ENCODE measurements at regions not wholly inside any gene's neighbourhood (a gene's known extent, or its start where the extent isn't known, plus 50 kb on each side); places are given as distances from the start of the nearest gene placed in this dataset.
"Not testable (repeated sequence)": the region's sequence is repeated elsewhere in the genome, so short reads cannot be mapped to it uniquely, and the experiment has no call there.

GRCh38 chr12:28034271-28034670 is 61.7 kb upstream of the PTHLH start:
- H3K27ac ChIP-seq (ENCODE audit: low read depth in 1 of 2, low read length in 2 of 2) = no peak overlapping the region
- 95 to 97% methylated on average over 1 of the region's 1 CpG for WGBS, 2 donors

GRCh38 chr12:28035500-28035899 is 63.0 kb upstream of the PTHLH start:
- DNase-seq (no peak), ATAC-seq (ENCODE audit: low FRiP score) (no peak)
- Histone ChIP-seq H3K4me3 (ENCODE audit: low read length in 2 of 2) (no peak overlapping the region), H3K27me3 (ENCODE audit: control insufficient read depth in 1 of 2, insufficient read depth in 2 of 2, low read length in 1 of 2) (no peaks in the 10 kb centered on the region), H3K36me3 (ENCODE audit: control insufficient read depth in 1 of 2, insufficient read depth in 2 of 2, low read length in 1 of 2) (no peaks in the 10 kb centered on the region), H3K27ac (ENCODE audit: low read depth in 1 of 2, low read length in 2 of 2) (no peak overlapping the region), H3K9me3 (ENCODE audit: control insufficient read depth, low read length) (no peaks in the 10 kb centered on the region), H3K4me1 (ENCODE audit: control insufficient read depth in 1 of 2, insufficient read depth in 2 of 2, low read length in 2 of 2) (no peaks in the 10 kb centered on the region)
- intact Hi-C loops (cut with DNase I) = no loop called here
- WGBS, 2 donors = 54% methylated on average over 1 of the region's 1 CpG

More at GRCh38 chr12:28034271-28034670, 61.7 kb upstream of the PTHLH start:
- Histone ChIP-seq H3K4me3 (ENCODE audit: low read length in 2 of 2) (no peak overlapping the region), H3K27me3 (ENCODE audit: control insufficient read depth in 1 of 2, insufficient read depth in 2 of 2, low read length in 1 of 2) (no peaks in the 10 kb centered on the region), H3K4me1 (ENCODE audit: control insufficient read depth in 1 of 2, insufficient read depth in 2 of 2, low read length in 2 of 2) (no peaks in the 10 kb centered on the region), H3K36me3 (ENCODE audit: control insufficient read depth in 1 of 2, insufficient read depth in 2 of 2, low read length in 1 of 2) (no peaks in the 10 kb centered on the region), H3K9me3 (ENCODE audit: control insufficient read depth, low read length) (no peaks in the 10 kb centered on the region)
- intact Hi-C loops (cut with DNase I) = no loop called here
- ATAC-seq (ENCODE audit: low FRiP score) = no peak
- DNase-seq = no peak

GRCh38 chr12:28036940-28037339 is 64.4 kb upstream of the PTHLH start:
- intact Hi-C loops (cut with DNase I) = no loop called here
- DNase-seq (no peak), ATAC-seq (ENCODE audit: low FRiP score) (no peak)
- Histone ChIP-seq H3K4me1 (ENCODE audit: control insufficient read depth in 1 of 2, insufficient read depth in 2 of 2, low read length in 2 of 2) (no peaks in the 10 kb centered on the region), H3K27me3 (ENCODE audit: control insufficient read depth in 1 of 2, insufficient read depth in 2 of 2, low read length in 1 of 2) (no peaks in the 10 kb centered on the region), H3K27ac (ENCODE audit: low read depth in 1 of 2, low read length in 2 of 2) (no peak overlapping the region), H3K36me3 (ENCODE audit: control insufficient read depth in 1 of 2, insufficient read depth in 2 of 2, low read length in 1 of 2) (no peaks in the 10 kb centered on the region), H3K9me3 (ENCODE audit: control insufficient read depth, low read length) (no peaks in the 10 kb centered on the region), H3K4me3 (ENCODE audit: low read length in 2 of 2) (no peak overlapping the region)
- WGBS, 2 donors = 94 to 97% methylated on average over 3 of the region's 3 CpGs

DNA sequence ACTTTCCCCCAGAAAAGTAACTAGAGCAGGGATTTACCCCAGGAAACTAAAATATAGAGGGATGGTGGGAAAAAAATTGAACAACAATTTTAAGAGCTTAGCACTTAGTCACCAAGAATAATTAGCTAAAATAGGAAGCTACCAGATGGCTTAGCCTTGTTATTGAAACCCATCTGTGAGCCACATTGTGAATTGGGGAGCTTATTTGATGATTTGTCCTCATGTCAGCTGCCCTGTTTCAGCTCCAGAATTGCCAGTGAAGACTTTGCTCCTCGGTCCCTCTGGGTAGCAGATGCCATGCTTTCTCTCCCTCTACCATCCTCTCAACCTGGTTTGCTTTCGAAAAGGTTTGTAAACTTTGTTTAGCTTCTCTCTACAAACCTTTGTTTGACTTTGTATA is 67.7 kb upstream of the PTHLH start:
- intact Hi-C loops (cut with DNase I) = no loop called here
- no peak for DNase-seq
- Histone ChIP-seq H3K36me3 (ENCODE audit: control insufficient read depth in 1 of 2, insufficient read depth in 2 of 2, low read length in 1 of 2) (no peaks in the 10 kb centered on the region), H3K4me1 (ENCODE audit: control insufficient read depth in 1 of 2, insufficient read depth in 2 of 2, low read length in 2 of 2) (no peaks in the 10 kb centered on the region), H3K27me3 (ENCODE audit: control insufficient read depth in 1 of 2, insufficient read depth in 2 of 2, low read length in 1 of 2) (no peaks in the 10 kb centered on the region), H3K27ac (ENCODE audit: low read depth in 1 of 2, low read length in 2 of 2) (no peak overlapping the region), H3K9me3 (ENCODE audit: control insufficient read depth, low read length) (no peaks in the 10 kb centered on the region), H3K4me3 (ENCODE audit: low read length in 2 of 2) (no peak overlapping the region)
- WGBS, 2 donors = 81 to 94% methylated on average over 2 of the region's 2 CpGs
- ATAC-seq (ENCODE audit: low FRiP score) = no peak

- H3K36me3 ChIP-seq (ENCODE audit: control insufficient read depth in 1 of 2, insufficient read depth in 2 of 2, low read length in 1 of 2); DNase-seq; intact Hi-C loops (cut with DNase I); H3K4me1 ChIP-seq (ENCODE audit: control insufficient read depth in 1 of 2, insufficient read depth in 2 of 2, low read length in 2 of 2); H3K9me3 ChIP-seq (ENCODE audit: control insufficient read depth, low read length); H3K4me3 ChIP-seq (ENCODE audit: low read length in 2 of 2); H3K27ac ChIP-seq (ENCODE audit: low read depth in 1 of 2, low read length in 2 of 2); ATAC-seq (ENCODE audit: low FRiP score); H3K27me3 ChIP-seq (ENCODE audit: control insufficient read depth in 1 of 2, insufficient read depth in 2 of 2, low read length in 1 of 2): not testable (repeated sequence)
- 83 to 95% methylated on average over 3 of the region's 3 CpGs for WGBS, 2 donors
These were observed 74.1 kb upstream of the PTHLH start for GRCh38 chr12:28046600-28046999.

- Histone ChIP-seq H3K4me3 (ENCODE audit: low read length in 2 of 2) (no peak overlapping the region), H3K27ac (ENCODE audit: low read depth in 1 of 2, low read length in 2 of 2) (no peak overlapping the region), H3K9me3 (ENCODE audit: control insufficient read depth, low read length) (no peaks in the 10 kb centered on the region), H3K36me3 (ENCODE audit: control insufficient read depth in 1 of 2, insufficient read depth in 2 of 2, low read length in 1 of 2) (no peaks in the 10 kb centered on the region), H3K27me3 (ENCODE audit: control insufficient read depth in 1 of 2, insufficient read depth in 2 of 2, low read length in 1 of 2) (no peaks in the 10 kb centered on the region), H3K4me1 (ENCODE audit: control insufficient read depth in 1 of 2, insufficient read depth in 2 of 2, low read length in 2 of 2) (no peaks in the 10 kb centered on the region)
- DNase-seq = no peak
- no peak for ATAC-seq (ENCODE audit: low FRiP score)
- 93 to 96% methylated on average over 2 of the region's 2 CpGs for WGBS, 2 donors
- intact Hi-C loops (cut with DNase I) = no loop called here
These were observed 78.1 kb upstream of the PTHLH start for GRCh38 chr12:28050606-28051005.

GRCh38 chr12:28051516-28052354 is 79.2 kb upstream of the PTHLH start:
- WGBS, 2 donors = 65% methylated on average over 5 of the region's 5 CpGs
- no peak for DNase-seq

GRCh38 chr12:28053564-28053963 is 81.0 kb upstream of the PTHLH start:
- H3K4me3 ChIP-seq (ENCODE audit: low read length in 2 of 2) = no peak overlapping the region
- no peak overlapping the region for H3K27ac ChIP-seq (ENCODE audit: low read depth in 1 of 2, low read length in 2 of 2)
- WGBS, 2 donors = 90 to 92% methylated on average over 5 of the region's 5 CpGs
- no peaks in the 10 kb centered on the region for H3K27me3 ChIP-seq (ENCODE audit: control insufficient read depth in 1 of 2, insufficient read depth in 2 of 2, low read length in 1 of 2)
- no peaks in the 10 kb centered on the region for H3K36me3 ChIP-seq (ENCODE audit: control insufficient read depth in 1 of 2, insufficient read depth in 2 of 2, low read length in 1 of 2)
- intact Hi-C loops (cut with DNase I) = no loop called here
- no peak for ATAC-seq (ENCODE audit: low FRiP score)
- H3K9me3 ChIP-seq (ENCODE audit: control insufficient read depth, low read length) = no peaks in the 10 kb centered on the region
- no peaks in the 10 kb centered on the region for H3K4me1 ChIP-seq (ENCODE audit: control insufficient read depth in 1 of 2, insufficient read depth in 2 of 2, low read length in 2 of 2)
- no peak for DNase-seq

More at GRCh38 chr12:28051516-28052354, 79.2 kb upstream of the PTHLH start:
- H3K4me1 ChIP-seq (ENCODE audit: control insufficient read depth in 1 of 2, insufficient read depth in 2 of 2, low read length in 2 of 2) = no peaks in the 10 kb centered on the region
- ATAC-seq (ENCODE audit: low FRiP score) = peak; percentile 40
- no peaks in the 10 kb centered on the region for H3K9me3 ChIP-seq (ENCODE audit: control insufficient read depth, low read length)
- H3K36me3 ChIP-seq (ENCODE audit: control insufficient read depth in 1 of 2, insufficient read depth in 2 of 2, low read length in 1 of 2) = no peaks in the 10 kb centered on the region
- H3K27ac ChIP-seq (ENCODE audit: low read depth in 1 of 2, low read length in 2 of 2) = no peak overlapping the region
- no peaks in the 10 kb centered on the region for H3K27me3 ChIP-seq (ENCODE audit: control insufficient read depth in 1 of 2, insufficient read depth in 2 of 2, low read length in 1 of 2)
- intact Hi-C loops (cut with DNase I) = no loop called here
- no peak overlapping the region for H3K4me3 ChIP-seq (ENCODE audit: low read length in 2 of 2)

GRCh38 chr12:28054583-28054982 is 82.0 kb upstream of the PTHLH start:
- H3K27me3 ChIP-seq (ENCODE audit: control insufficient read depth in 1 of 2, insufficient read depth in 2 of 2, low read length in 1 of 2) = no peaks in the 10 kb centered on the region
- no peaks in the 10 kb centered on the region for H3K36me3 ChIP-seq (ENCODE audit: control insufficient read depth in 1 of 2, insufficient read depth in 2 of 2, low read length in 1 of 2)
- 97 to 100% methylated on average over 1 of the region's 1 CpG for WGBS, 2 donors
- no peaks in the 10 kb centered on the region for H3K9me3 ChIP-seq (ENCODE audit: control insufficient read depth, low read length)
- H3K4me3 ChIP-seq (ENCODE audit: low read length in 2 of 2) = no peak overlapping the region
- H3K4me1 ChIP-seq (ENCODE audit: control insufficient read depth in 1 of 2, insufficient read depth in 2 of 2, low read length in 2 of 2) = no peaks in the 10 kb centered on the region
- no peak for DNase-seq
- intact Hi-C loops (cut with DNase I) = no loop called here
- ATAC-seq (ENCODE audit: low FRiP score) = no peak
- H3K27ac ChIP-seq (ENCODE audit: low read depth in 1 of 2, low read length in 2 of 2) = no peak overlapping the region

Measured in aorta (tissue), 5 donors.